ENCODE measurements at regions not wholly inside any gene's neighbourhood (a gene's known extent, or its start where the extent isn't known, plus 50 kb on each side); places are given as distances from the start of the nearest gene placed in this dataset.

- H3K27me3 Mint-ChIP-seq (ENCODE audit: low read depth) = peaks cover 9% of the 10 kb centered on the region
- H3K4me1 Mint-ChIP-seq = peaks cover 1% of the 10 kb centered on the region
- no peak overlapping the region for H3K27ac Mint-ChIP-seq
- TF ChIP-seq CTCF (IDR thresholded peaks at IDR 0.05; ENCODE audit: unreplicated experiment in 3 of 3) = no peak
- no peaks in the 10 kb centered on the region for H3K9me3 Mint-ChIP-seq
- H3K36me3 Mint-ChIP-seq (ENCODE audit: low read depth) = no peaks in the 10 kb centered on the region
- H3K4me3 Mint-ChIP-seq = no peak overlapping the region
Observed at GRCh38 chr4:111793433-111794091, 351.7 kb upstream of the FAM241A start.

- Mint-ChIP-seq H3K4me3 (no peak overlapping the region), H3K27ac (peak overlapping the region in 1 of 3 experiments; percentile 70), H3K36me3 (ENCODE audit: low read depth) (no peaks in the 10 kb centered on the region), H3K27me3 (ENCODE audit: low read depth) (no peaks in the 10 kb centered on the region), H3K4me1 (no peaks in the 10 kb centered on the region), H3K9me3 (no peaks in the 10 kb centered on the region)
- no peak for TF ChIP-seq CTCF (IDR thresholded peaks at IDR 0.05; ENCODE audit: unreplicated experiment in 3 of 3)
Observed at GRCh38 chr4:111797455-111798163, 347.6 kb upstream of the FAM241A start.

- Mint-ChIP-seq H3K36me3 (ENCODE audit: low read depth) (no peaks in the 10 kb centered on the region), H3K9me3 (no peaks in the 10 kb centered on the region), H3K27ac (no peak overlapping the region), H3K4me3 (no peak overlapping the region), H3K27me3 (ENCODE audit: low read depth) (no peaks in the 10 kb centered on the region), H3K4me1 (no peaks in the 10 kb centered on the region)
- peak in 2 of 3 experiments; percentile 8 to 28 for TF ChIP-seq CTCF (IDR thresholded peaks at IDR 0.05; ENCODE audit: unreplicated experiment in 3 of 3)
Observed at GRCh38 chr4:111798840-111799239, 346.4 kb upstream of the FAM241A start.

GRCh38 chr4:111800551-111800950, 344.7 kb upstream of the FAM241A start:
- Mint-ChIP-seq H3K4me3 (no peak overlapping the region), H3K27ac (no peak overlapping the region)
- no peak for TF ChIP-seq CTCF (IDR thresholded peaks at IDR 0.05; ENCODE audit: unreplicated experiment in 3 of 3)

GRCh38 chr4:111802191-111802590, 343.1 kb upstream of the FAM241A start:
- Mint-ChIP-seq H3K9me3 (no peaks in the 10 kb centered on the region), H3K36me3 (ENCODE audit: low read depth) (no peaks in the 10 kb centered on the region), H3K27ac (no peak overlapping the region), H3K4me1 (peaks cover 5% of the 10 kb centered on the region), H3K27me3 (ENCODE audit: low read depth) (no peaks in the 10 kb centered on the region), H3K4me3 (no peak overlapping the region)
- TF ChIP-seq CTCF (IDR thresholded peaks at IDR 0.05; ENCODE audit: unreplicated experiment in 3 of 3) = no peak

More at GRCh38 chr4:111800551-111800950, 344.7 kb upstream of the FAM241A start:
- Mint-ChIP-seq H3K27me3 (ENCODE audit: low read depth) (no peaks in the 10 kb centered on the region), H3K4me1 (no peaks in the 10 kb centered on the region), H3K36me3 (ENCODE audit: low read depth) (no peaks in the 10 kb centered on the region), H3K9me3 (no peaks in the 10 kb centered on the region)

GRCh38 chr4:111806331-111806730, 338.9 kb upstream of the FAM241A start:
- Mint-ChIP-seq H3K27ac (no peak overlapping the region), H3K27me3 (ENCODE audit: low read depth) (no peaks in the 10 kb centered on the region), H3K36me3 (ENCODE audit: low read depth) (no peaks in the 10 kb centered on the region), H3K4me3 (no peak overlapping the region), H3K4me1 (peaks cover 17% of the 10 kb centered on the region), H3K9me3 (no peaks in the 10 kb centered on the region)
- TF ChIP-seq CTCF (IDR thresholded peaks at IDR 0.05; ENCODE audit: unreplicated experiment in 3 of 3) = peak in 1 of 3 experiments; percentile 34
